ENCODE measurements at regions not wholly inside any gene's neighbourhood (a gene's known extent, or its start where the extent isn't known, plus 50 kb on each side); places are given as distances from the start of the nearest gene placed in this dataset.

- DNase-seq: no peak
Observed at GRCh38 chr12:60052483-60052882, 456.7 kb downstream of the SLC16A7 start.

- no peak for DNase-seq
Observed at GRCh38 chr12:60059180-60059579, 463.4 kb downstream of the SLC16A7 start.

GRCh38 chr12:60066655-60067054 is 470.8 kb downstream of the SLC16A7 start:
- DNase-seq: no peak

DNA sequence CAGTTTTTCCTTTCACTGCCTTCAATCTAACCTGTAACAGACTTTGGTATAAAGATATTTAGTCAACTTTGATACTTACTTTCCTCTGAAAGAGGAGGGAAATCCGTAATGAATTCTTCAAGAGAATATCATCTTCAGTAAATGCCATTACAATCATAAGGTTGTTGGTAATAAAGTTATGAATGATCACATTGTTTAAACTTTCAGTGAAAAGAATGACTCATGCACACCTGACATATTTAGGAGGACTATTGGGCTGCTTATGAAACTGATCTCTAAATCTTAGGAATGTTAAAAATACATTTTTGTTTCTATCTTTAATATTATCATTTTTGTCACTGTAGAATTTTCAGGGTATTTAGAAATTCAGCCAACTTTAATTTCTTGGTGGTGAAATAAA is 474.7 kb downstream of the SLC16A7 start:
- no peak for DNase-seq

DNA sequence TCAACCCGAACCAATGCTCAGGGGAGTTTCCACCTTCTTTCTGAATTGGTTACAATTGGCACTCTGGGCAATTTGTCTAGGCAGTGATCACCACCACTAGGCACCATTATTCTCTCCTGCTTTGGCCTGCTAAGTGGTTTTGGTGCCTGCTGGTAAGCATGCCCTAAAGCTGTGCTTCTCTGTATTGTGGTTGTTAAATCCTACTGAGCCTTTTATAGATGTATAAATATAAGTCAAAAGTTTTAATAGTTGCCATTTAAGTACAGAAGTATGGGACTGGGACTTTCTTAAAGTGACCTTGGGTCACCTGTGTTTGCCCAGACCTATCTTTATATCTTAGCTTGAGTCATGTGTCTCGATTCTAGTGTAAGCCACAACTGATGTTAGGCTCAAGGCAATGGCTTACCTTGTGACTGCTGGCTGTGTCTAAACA is 475.9 kb downstream of the SLC16A7 start:
- no peak for DNase-seq

DNA sequence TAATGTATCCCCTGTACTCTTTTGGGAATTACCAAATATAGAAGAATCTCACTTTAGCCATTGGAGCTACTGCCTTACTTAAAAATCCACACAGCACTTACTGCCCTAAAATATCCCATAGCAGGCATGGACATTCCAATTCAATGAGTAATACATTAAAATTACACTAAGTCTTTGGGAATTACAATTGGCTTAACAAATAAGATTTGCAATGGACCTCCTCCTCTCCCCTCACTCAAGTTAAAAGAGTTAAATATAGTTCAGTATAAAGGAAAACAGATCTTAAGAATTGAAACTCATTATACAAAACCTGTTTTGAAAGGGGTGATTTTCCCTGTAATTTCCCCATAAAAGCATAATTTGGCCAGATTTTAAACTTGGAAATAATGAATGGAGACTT is 477.1 kb downstream of the SLC16A7 start:
- no peak for DNase-seq

DNA sequence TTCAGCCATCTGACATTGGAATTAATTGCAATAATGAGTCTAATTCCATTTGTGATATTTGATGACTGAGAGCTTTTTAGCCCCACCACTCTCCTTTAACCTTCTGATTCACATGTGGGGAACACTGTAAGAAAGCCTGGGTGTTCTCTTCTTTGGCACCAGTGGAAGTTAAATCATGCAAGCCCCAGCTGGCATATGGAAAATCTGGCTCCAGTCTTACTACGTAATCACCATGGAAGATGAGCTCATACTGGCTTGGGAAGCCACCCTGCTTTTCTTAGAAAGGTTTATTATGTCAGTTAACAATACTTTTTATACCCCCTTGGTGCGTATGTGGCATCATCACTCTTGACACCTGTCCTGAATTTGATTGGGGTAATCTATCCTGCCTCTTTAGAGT is 479.3 kb downstream of the SLC16A7 start:
- DNase-seq: no peak

DNA sequence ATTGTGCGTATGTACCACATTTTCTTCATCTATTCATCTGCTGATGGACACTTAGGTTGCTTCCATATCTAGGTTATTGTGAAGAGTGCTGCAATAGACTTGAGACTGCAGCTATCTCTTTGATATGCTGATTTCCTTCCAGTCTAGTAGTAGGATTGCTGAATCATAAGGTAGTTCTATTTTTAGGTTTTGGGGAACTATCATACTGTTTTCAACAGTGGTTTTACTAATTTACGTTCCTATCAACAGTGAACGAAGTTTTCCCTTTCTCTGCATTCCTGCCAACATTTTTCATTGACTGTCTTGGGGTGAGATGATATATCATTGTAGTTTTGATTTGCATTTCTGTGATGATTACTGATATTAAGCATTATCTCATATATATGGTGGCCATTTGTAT is 482.2 kb downstream of the SLC16A7 start:
- DNase-seq: no peak

DNA sequence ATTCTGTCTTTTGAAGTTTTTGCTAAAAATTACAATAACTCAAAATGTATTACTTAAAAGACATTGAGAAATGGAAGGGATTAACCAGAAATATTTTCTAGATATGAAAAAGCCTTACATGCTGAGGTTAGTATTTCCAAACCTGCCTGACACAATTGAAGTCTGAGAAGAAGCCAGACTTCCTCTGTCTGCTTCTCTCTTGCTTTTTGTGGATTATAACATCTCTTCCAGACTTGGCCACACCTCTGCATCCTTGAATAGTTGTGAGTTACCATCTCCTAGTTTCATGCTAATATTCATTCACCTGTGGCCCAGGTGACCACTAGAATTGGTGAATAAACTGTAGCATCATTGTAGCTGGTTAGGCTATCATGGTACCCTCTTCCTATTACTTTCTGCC is 497.6 kb downstream of the SLC16A7 start:
- DNase-seq: no peak

DNA sequence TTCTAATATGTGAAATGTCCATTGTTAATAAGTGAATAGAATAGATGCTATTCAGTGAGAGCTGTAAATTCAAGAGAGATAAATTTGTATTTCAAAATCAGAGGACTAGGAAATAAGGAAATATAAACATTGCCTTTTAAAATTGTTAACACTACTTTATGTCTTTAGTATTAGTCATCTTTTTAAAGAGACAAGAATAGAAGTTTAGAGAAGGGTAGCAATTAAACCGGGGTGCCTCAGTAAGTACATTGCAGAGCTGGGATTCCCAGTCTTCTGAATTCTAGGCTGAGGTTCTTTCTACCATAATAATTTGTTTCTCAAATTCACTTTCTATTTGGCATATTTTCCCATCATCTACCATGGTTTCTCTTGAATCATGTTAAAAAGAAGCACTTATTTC is 498.6 kb downstream of the SLC16A7 start:
- DNase-seq: no peak

DNA sequence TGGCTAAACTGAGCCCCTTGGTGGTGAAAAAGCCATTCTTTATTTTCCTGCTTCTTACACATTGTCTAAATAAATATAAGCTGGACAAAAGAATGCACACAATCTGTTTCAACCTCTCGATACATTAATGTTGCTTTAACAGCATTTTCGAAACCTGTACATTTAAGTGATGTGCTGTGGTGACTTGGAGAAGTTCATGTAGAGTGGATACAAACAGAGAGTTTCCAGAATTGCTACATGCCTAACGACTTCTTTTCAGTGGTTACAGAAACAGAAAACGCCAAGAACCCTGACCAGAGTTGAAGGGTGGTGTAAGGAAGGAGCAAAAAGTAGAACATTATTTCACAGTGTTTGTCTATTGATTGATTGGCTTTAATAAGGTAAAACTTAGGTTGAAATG is 500.9 kb downstream of the SLC16A7 start:
- no peak for DNase-seq

DNA sequence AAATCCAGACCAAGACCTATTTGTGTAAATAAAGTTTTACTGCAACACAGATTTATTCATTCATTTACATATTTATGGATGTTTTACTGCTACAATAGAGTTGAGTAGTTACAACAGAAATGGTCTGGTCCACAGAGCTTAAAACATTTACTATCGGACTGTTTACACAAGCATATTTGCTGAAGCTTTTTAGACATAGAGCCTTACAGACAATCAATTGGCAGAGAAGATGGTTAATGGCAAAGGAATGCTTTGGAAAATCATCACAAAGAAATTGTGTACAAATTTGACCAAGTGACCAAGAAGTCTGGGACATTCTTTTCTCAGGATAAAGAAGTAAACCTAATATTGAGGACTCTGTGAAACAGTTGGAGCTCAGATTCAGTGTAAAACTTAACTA is 504.3 kb downstream of the SLC16A7 start:
- DNase-seq: no peak

DNA sequence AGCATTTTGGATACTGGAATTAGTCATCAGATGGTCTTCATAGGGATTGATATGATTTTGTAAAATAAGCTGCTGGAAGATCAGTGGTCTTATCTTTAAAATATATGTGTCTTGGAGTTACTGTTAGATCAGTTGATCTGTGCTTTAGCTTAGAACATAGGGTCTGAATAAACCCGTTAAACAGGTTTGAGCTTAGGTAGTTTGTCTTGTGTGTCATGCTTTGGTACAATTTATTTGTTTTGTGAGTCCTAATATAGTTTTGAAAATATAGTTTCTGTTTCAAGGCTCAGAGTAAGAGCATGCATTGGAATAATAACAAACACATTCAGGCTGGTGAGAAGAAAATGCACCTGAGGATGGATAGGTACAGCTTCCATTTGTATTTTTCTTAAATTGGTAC is 505.0 kb downstream of the SLC16A7 start:
- no peak for DNase-seq

DNA sequence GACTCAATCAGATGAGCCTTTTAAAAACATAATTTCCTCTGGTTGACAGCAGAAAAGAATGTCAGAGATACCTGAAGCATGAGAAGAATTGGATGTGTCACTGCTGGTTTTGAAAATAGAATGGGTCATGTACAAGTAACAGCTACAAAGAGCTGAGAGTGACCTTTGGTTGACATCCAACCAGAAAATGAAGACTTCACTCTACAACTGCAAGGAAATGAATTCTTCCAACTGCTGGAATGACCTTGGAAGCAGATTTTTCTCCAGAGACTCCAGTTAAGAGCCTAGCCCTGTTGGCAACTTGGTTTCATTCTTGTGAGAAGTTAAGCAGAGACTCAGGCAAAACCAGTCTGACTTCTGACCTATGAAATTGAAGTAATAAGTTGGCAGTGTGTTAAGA is 505.9 kb downstream of the SLC16A7 start:
- no peak for DNase-seq

GRCh38 chr12:60106214-60106613 is 510.4 kb downstream of the SLC16A7 start:
- no peak for DNase-seq

GRCh38 chr12:60107992-60108391 is 512.2 kb downstream of the SLC16A7 start:
- no peak for DNase-seq

DNA sequence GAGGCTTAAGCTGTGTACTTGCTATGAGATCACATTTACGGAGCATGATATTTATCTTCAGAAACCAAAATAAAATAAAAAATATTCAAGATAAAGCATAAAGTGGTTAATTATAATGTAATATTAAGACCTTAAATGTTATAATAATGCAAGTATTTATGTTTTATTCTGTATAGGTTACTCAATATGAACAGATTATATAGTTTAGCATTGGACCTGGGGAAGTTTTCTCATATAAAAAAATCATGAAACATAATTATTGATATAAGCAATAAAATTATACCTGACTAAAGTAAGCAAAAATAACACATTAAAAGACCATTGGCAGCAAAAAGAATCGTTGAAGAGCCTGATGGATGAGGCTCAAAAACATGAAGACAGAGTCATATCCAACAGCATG is 516.2 kb downstream of the SLC16A7 start:
- DNase-seq: no peak

GRCh38 chr12:60112763-60113162 is 516.9 kb downstream of the SLC16A7 start:
- no peak for DNase-seq

- DNase-seq: no peak
Observed at GRCh38 chr12:60114169-60114568, 518.3 kb downstream of the SLC16A7 start.

GRCh38 chr12:60119327-60119726 is 523.5 kb downstream of the SLC16A7 start:
- DNase-seq: no peak

- DNase-seq: no peak
Observed at GRCh38 chr12:60120199-60120598, 524.4 kb downstream of the SLC16A7 start.

DNA sequence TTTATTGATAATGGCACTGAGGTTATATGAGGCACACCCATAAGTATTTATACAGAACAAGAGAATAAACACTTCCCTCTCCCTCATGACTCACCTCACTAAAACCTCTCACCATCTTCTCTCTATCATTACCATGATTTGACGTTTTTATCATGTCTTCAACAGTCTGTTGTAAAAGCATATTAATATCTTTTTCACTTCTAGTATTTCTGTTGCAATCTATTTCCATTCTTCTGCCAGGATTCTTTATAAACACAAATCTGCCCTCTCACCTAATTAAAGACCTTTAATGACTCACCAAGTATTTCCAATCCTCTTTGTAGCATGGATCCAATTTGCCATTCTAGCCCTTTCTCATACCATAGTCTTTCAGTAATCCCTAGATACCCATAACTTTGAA is 527.7 kb downstream of the SLC16A7 start:
- DNase-seq: no peak

GRCh38 chr12:60137513-60137912 is 541.7 kb downstream of the SLC16A7 start:
- DNase-seq: no peak

- DNase-seq: no peak
Observed at GRCh38 chr12:60138526-60138925, 542.7 kb downstream of the SLC16A7 start.

- no peak for DNase-seq
Observed at GRCh38 chr12:60144395-60144794, 548.6 kb downstream of the SLC16A7 start.

DNA sequence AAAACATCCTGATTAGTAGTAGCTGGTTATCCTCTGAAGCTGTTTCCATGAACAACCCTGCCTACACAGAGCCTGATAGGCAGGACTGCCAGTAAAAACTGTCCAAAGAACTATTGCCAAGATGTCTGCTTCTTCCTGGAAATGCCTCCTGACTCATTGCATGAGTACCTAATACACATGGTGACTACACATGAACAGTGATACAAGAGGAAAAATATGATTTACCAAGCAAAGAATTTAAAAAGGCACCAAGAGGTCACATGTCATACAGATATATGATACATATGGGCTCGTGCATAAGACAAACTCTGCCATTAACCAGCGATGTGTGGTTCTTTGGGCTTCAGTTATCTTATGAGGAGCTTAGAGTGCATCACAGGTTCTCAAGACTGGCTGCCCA is 552.3 kb downstream of the SLC16A7 start:
- no peak for DNase-seq

Measured in CD4-positive, alpha-beta T cell treated with Interleukin-1 beta for 1 hour (primary cell).